Endodermal cell (in vitro differentiated cells): ENCODE measurements at regions not wholly inside any gene's neighbourhood (a gene's known extent, or its start where the extent isn't known, plus 50 kb on each side); places are given as distances from the start of the nearest gene placed in this dataset.

Experiments used
- DNase-seq: peaks from one replicate; pipeline ENCODE4 v3.0.0-alpha.2; 2017
- H3K27ac ChIP-seq: 2 replicates; pipeline ENCODE4 v1.5.1; 2013; ENCODE audit warnings: mild to moderate bottlenecking, low read depth, low read length, moderate library complexity
- H3K27me3 ChIP-seq: 2 replicates; pipeline ENCODE4 v1.6.1; 2013; ENCODE audit warnings: mild to moderate bottlenecking, low read length, moderate library complexity; ENCODE audit not compliant: insufficient read depth, control insufficient read depth, poor library complexity, severe bottlenecking
- H3K36me3 ChIP-seq: 2 replicates; pipeline ENCODE4 v1.7.0; 2013; ENCODE audit warnings: mild to moderate bottlenecking, low read length, moderate library complexity; ENCODE audit not compliant: control insufficient read depth, insufficient read depth
- H3K4me1 ChIP-seq: one replicate; pipeline ENCODE4 v1.7.0; 2013; ENCODE audit warnings: low read length; ENCODE audit not compliant: control insufficient read depth, insufficient read depth
- H3K4me3 ChIP-seq: 2 replicates; pipeline ENCODE4 v1.5.1; 2013; ENCODE audit warnings: mild to moderate bottlenecking, low read length, moderate library complexity
- H3K9ac ChIP-seq: 2 replicates; pipeline ENCODE4 v1.6.1; 2013; ENCODE audit warnings: mild to moderate bottlenecking, low read length, moderate library complexity; ENCODE audit not compliant: poor library complexity, severe bottlenecking; ENCODE audit errors: extremely low read depth
- H3K9me3 ChIP-seq: 2 replicates; pipeline ENCODE4 v1.6.1; 2013; ENCODE audit warnings: mild to moderate bottlenecking, low read length, moderate library complexity; ENCODE audit not compliant: control insufficient read depth
- H3K27ac Mint-ChIP-seq: 2 replicates; pipeline ENCODE4 v1.8.0; 2020; ENCODE audit warnings: mixed read lengths
- H3K27me3 Mint-ChIP-seq: 2 replicates; pipeline ENCODE4 v1.8.0; 2021; ENCODE audit warnings: mild to moderate bottlenecking, mixed read lengths; ENCODE audit not compliant: insufficient read depth
- H3K36me3 Mint-ChIP-seq: 2 replicates; pipeline ENCODE4 v1.8.0; 2020; ENCODE audit warnings: low read depth, mixed read lengths
- H3K4me1 Mint-ChIP-seq: 2 replicates; pipeline ENCODE4 v1.8.0; 2020; ENCODE audit warnings: mixed read lengths
- H3K4me3 Mint-ChIP-seq: 2 replicates; pipeline ENCODE4 v1.8.0; 2020; ENCODE audit warnings: mild to moderate bottlenecking, moderate library complexity, mixed read lengths
- H3K9me3 Mint-ChIP-seq: 2 replicates; pipeline ENCODE4 v1.8.0; 2020; ENCODE audit warnings: mild to moderate bottlenecking, mixed read lengths
- WGBS, 2 experiments: methylation state at CpG; one replicate each; pipeline versions ENCODE4 v1.1.5 to v1.1.7; 2013; ENCODE audit warnings: missing lambda C conversion rate in 2 of 2, mixed read lengths in 1 of 2; ENCODE audit not compliant: insufficient coverage in 1 of 2, insufficient read length in 1 of 2; 5-methylcytosine and 5-hydroxymethylcytosine counted together
- TF ChIP-seq, protein P1 (sequence below): fragments of 200-600 bp; sonication (generic); conservative IDR thresholded peaks from 2 replicates; pipeline ENCODE4 v1.5.0; 2021; ENCODE audit warnings: antibody characterized with exemption, mild to moderate bottlenecking

DNA sequence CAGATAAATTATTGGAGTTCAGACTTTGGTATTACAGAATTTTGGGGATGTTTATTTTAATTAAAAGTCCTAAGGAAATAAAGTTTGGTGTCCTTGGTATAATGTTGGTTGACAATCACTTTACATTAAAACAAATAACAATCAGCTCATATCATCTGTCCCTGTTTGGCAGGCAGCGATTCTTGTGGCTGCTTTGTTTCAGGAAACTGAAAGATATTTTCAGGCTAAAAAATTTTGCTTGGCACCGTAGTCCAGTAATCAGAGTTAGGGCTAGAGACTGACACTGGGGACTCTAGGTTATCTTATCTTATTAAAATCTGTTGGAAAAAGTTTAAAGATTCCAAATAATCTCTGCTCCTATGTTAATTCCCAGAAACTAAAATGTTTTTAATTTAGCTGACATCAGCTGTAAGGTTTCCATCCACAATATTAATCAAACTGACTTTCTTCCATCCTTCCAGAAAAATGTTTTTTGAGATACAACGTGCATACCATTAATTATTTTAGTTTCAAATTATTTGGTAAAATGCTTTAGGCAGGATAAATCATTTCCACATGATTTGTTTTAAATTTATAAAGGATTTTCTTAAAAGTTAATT lies 97.6 kb downstream of the ZIC5 start:
- no peak overlapping the region for H3K4me3 Mint-ChIP-seq
- no peak overlapping the region for H3K27ac Mint-ChIP-seq
- TF ChIP-seq, protein P1, sequence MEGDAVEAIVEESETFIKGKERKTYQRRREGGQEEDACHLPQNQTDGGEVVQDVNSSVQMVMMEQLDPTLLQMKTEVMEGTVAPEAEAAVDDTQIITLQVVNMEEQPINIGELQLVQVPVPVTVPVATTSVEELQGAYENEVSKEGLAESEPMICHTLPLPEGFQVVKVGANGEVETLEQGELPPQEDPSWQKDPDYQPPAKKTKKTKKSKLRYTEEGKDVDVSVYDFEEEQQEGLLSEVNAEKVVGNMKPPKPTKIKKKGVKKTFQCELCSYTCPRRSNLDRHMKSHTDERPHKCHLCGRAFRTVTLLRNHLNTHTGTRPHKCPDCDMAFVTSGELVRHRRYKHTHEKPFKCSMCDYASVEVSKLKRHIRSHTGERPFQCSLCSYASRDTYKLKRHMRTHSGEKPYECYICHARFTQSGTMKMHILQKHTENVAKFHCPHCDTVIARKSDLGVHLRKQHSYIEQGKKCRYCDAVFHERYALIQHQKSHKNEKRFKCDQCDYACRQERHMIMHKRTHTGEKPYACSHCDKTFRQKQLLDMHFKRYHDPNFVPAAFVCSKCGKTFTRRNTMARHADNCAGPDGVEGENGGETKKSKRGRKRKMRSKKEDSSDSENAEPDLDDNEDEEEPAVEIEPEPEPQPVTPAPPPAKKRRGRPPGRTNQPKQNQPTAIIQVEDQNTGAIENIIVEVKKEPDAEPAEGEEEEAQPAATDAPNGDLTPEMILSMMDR = no peak
- peak; percentile 7 for DNase-seq
- WGBS, 2 experiments = 90 to 95% methylated on average over 2 of the region's 3 CpGs
- Histone ChIP-seq H3K9ac (no peak overlapping the region), H3K9me3 (no peaks in the 10 kb centered on the region), H3K4me1 (peaks cover 4% of the 10 kb centered on the region), H3K27ac (no peak overlapping the region), H3K4me3 (no peak overlapping the region), H3K27me3 (no peaks in the 10 kb centered on the region), H3K36me3 (no peaks in the 10 kb centered on the region)
- H3K36me3 Mint-ChIP-seq = no peaks in the 10 kb centered on the region
- H3K27me3 Mint-ChIP-seq = no peaks in the 10 kb centered on the region
- peaks cover 13% of the 10 kb centered on the region for H3K4me1 Mint-ChIP-seq
- no peaks in the 10 kb centered on the region for H3K9me3 Mint-ChIP-seq

DNA sequence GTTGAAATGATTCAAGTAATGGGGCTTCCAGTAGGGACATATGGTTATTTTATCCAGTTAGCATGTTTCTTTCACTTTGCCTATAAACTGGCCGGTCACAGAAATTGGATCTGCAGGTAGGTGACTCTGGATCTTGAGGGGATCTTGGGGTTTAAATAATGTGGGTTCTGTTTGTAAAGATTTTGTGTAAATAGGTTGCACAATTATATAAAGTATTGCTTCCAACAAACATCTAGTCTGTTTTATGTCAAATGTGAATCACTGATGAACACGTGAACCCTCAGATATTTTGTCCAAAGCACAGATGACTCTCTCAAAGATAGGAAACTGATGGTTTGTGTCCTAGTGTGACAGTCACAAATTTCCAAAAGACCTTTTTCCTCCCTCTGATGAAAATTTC lies 98.4 kb downstream of the ZIC5 start:
- no peaks in the 10 kb centered on the region for H3K27me3 Mint-ChIP-seq
- H3K9me3 Mint-ChIP-seq = no peaks in the 10 kb centered on the region
- Histone ChIP-seq H3K4me1 (peaks cover 4% of the 10 kb centered on the region), H3K4me3 (no peak overlapping the region), H3K36me3 (no peaks in the 10 kb centered on the region), H3K27me3 (no peaks in the 10 kb centered on the region), H3K9ac (no peak overlapping the region), H3K27ac (no peak overlapping the region), H3K9me3 (no peaks in the 10 kb centered on the region)
- peaks cover 13% of the 10 kb centered on the region for H3K4me1 Mint-ChIP-seq
- H3K4me3 Mint-ChIP-seq = no peak overlapping the region
- 83 to 94% methylated on average over 1 to 2 of the region's 2 CpGs for WGBS, 2 experiments
- no peak for DNase-seq
- TF ChIP-seq, protein P1 = no peak
- H3K36me3 Mint-ChIP-seq = no peaks in the 10 kb centered on the region
- no peak overlapping the region for H3K27ac Mint-ChIP-seq

DNA sequence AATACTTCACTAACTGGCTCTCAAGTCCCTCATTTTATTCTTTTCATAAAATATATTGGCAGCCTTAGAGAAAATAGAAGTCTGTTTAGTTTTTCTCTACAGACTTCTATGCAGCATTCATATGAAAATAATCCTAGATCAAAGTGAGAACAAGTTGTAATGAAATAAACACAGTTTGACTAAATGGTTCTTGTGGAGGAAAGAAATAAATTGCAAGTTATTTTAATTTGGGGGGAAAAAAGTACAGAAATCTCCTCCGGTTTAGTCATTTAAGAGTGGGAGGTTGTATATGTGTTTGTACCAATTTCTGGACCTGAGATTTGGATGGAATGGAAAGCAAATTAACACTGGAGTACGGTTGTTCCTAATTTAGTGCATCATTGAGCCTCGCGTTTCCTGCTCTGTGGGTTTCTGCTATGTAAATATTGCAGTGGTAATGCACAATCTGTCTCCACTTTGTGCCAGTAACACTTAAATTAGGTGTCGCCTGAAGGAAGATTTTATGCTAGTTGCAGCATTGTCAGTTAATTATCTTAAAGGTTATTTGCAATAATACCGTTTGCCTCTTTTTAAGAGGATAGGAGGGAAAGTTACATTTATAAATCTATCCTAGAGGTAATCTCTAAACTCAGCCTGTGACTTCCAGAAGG lies 100.2 kb downstream of the ZIC5 start:
- no peaks in the 10 kb centered on the region for H3K36me3 Mint-ChIP-seq
- no peak overlapping the region for H3K4me3 Mint-ChIP-seq
- H3K27ac Mint-ChIP-seq = no peak overlapping the region
- H3K9me3 Mint-ChIP-seq = no peaks in the 10 kb centered on the region
- DNase-seq = peak; percentile 22
- H3K27me3 Mint-ChIP-seq = no peaks in the 10 kb centered on the region
- no peak overlapping the region for H3K4me3 ChIP-seq
- H3K27ac ChIP-seq = no peak overlapping the region
- no peaks in the 10 kb centered on the region for H3K36me3 ChIP-seq
- H3K9ac ChIP-seq = no peak overlapping the region
- WGBS, 2 experiments = 87 to 97% methylated on average over 3 to 5 of the region's 6 CpGs
- no peaks in the 10 kb centered on the region for H3K9me3 ChIP-seq
- peaks cover 13% of the 10 kb centered on the region for H3K4me1 Mint-ChIP-seq
- H3K27me3 ChIP-seq = no peaks in the 10 kb centered on the region
- peaks cover 4% of the 10 kb centered on the region for H3K4me1 ChIP-seq
- TF ChIP-seq, protein P1 = no peak
